GM12878 (cell line): ENCODE measurements at regions not wholly inside any gene's neighbourhood (a gene's known extent, or its start where the extent isn't known, plus 50 kb on each side); places are given as distances from the start of the nearest gene placed in this dataset.
A peak's percentile ranks its signal among the peaks of the same experiment; 100 is the strongest.

Experiments used
- CEBPB ChIP-seq, 2 experiments: fragments of 150-350 bp in 1 of 2; IDR thresholded peaks; 2 replicates each; pipeline ENCODE4 v1.6.1; 2012 to 2014; ENCODE audit warnings: low read depth in 2 of 2, low read length in 2 of 2, borderline replicate concordance in 1 of 2, inconsistent platforms in 1 of 2
- CHD2 ChIP-seq: IDR thresholded peaks from 2 replicates; pipeline ENCODE4 v1.6.1; 2011; ENCODE audit warnings: low read depth, low read length, improper control_type of control experiment, borderline replicate concordance
- CREM ChIP-seq: IDR thresholded peaks from 2 replicates; pipeline ENCODE4 v1.6.1; 2014; ENCODE audit warnings: antibody characterized with exemption, low read depth
- EZH2 ChIP-seq: IDR thresholded peaks from 2 replicates; pipeline ENCODE4 v1.6.1; 2012; ENCODE audit warnings: low read depth, mild to moderate bottlenecking, control low read depth, inconsistent platforms, low read length, borderline replicate concordance; ENCODE audit not compliant: control insufficient read depth
- MYB ChIP-seq: fragments of 150-350 bp; IDR thresholded peaks from 2 replicates; pipeline ENCODE4 v1.6.1; 2014; ENCODE audit warnings: mild to moderate bottlenecking, low read depth, low read length, borderline replicate concordance
- NFIC ChIP-seq: IDR thresholded peaks from 2 replicates; pipeline ENCODE4 v1.6.1; 2012; ENCODE audit warnings: low read depth, mild to moderate bottlenecking, inconsistent platforms, low read length, moderate library complexity
- POLR2A ChIP-seq: IDR thresholded peaks from 2 replicates; pipeline ENCODE4 v1.6.1; 2011; ENCODE audit warnings: low read depth, mild to moderate bottlenecking, low read length
- RFX5 ChIP-seq: IDR thresholded peaks from 2 replicates; pipeline ENCODE4 v1.6.1; 2011; ENCODE audit warnings: low read depth, low read length, improper control_type of control experiment
- ZZZ3 ChIP-seq: IDR thresholded peaks from 2 replicates; pipeline ENCODE4 v1.6.1; 2011; ENCODE audit warnings: low read depth; ENCODE audit not compliant: control insufficient read depth, insufficient read length
- TF ChIP-seq, protein P1 (sequence below), 3 experiments: IDR thresholded peaks in 2 of 3; conservative IDR thresholded peaks in 1 of 3; 2 replicates each; pipeline ENCODE4 v1.5.1; 2011; ENCODE audit warnings: low read depth in 3 of 3, low read length in 3 of 3, mild to moderate bottlenecking in 3 of 3, control low read depth in 2 of 3, moderate library complexity in 2 of 3, inconsistent platforms in 1 of 3, mixed read lengths in 1 of 3; ENCODE audit not compliant: control insufficient read depth in 2 of 3, insufficient read depth in 1 of 3; ENCODE audit errors: extremely low read depth in 1 of 3
- TF ChIP-seq, protein P2 (sequence below): IDR thresholded peaks from 2 replicates; pipeline ENCODE4 v1.6.1; 2012; ENCODE audit warnings: low read depth, low read length, improper control_type of control experiment
- TF ChIP-seq, protein P3 (sequence below): IDR thresholded peaks from 2 replicates; pipeline ENCODE4 v1.6.1; 2011; ENCODE audit warnings: low read depth, low read length, improper control_type of control experiment, borderline replicate concordance
- TF ChIP-seq, protein P4 (sequence below): fragments of 450-650 bp; formaldehyde crosslinking; IDR thresholded peaks from 2 replicates; pipeline ENCODE4 v1.4.0; 2020; ENCODE audit warnings: mild to moderate bottlenecking, moderate library complexity

DNA sequence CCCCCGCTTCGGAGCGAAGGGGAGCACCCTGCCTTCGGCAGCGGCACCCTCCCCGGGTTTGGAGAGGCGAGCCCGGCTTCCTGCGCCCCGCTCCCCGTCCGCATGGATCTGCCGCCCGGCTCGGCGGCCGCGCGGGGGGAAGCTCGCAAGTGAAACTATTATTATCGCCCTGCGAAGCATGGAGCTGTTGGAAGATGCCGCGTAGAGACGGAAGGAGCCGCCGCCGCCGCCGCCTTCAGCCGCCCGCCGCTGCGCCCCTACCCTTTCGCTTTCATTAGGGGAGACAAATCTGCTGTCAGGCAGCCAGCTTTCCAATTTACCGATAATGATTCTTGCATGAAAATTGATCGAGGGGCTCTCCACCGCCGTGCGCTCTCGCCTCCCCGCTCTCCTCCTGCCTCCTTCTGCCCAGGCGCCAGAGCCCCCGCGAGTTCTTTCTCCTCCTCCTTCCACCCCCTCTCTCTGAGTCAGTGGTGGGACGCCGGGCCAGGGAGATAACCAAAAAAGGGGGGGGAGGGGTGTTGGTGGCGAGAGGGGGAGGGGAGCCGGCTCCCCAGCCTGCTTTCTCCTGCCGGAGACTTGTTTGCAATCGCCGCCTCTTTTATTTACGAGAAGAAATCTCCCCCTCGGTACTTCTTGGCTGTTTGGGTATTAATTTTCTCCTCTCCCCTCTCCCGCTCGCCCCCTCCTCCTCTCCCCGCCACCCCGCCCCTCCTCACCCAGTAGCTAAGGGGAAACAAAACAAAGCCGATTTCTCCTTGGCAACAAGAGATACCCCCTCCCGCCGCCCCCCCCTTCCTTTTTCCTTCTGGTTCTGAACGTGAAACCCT, 58.0 kb upstream of the GSE1 start:
- TF ChIP-seq ZZZ3 = no peak
- TF ChIP-seq, protein P1, sequence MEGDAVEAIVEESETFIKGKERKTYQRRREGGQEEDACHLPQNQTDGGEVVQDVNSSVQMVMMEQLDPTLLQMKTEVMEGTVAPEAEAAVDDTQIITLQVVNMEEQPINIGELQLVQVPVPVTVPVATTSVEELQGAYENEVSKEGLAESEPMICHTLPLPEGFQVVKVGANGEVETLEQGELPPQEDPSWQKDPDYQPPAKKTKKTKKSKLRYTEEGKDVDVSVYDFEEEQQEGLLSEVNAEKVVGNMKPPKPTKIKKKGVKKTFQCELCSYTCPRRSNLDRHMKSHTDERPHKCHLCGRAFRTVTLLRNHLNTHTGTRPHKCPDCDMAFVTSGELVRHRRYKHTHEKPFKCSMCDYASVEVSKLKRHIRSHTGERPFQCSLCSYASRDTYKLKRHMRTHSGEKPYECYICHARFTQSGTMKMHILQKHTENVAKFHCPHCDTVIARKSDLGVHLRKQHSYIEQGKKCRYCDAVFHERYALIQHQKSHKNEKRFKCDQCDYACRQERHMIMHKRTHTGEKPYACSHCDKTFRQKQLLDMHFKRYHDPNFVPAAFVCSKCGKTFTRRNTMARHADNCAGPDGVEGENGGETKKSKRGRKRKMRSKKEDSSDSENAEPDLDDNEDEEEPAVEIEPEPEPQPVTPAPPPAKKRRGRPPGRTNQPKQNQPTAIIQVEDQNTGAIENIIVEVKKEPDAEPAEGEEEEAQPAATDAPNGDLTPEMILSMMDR (IDR thresholded peaks at IDR 0.05 in 2 of 3, conservative IDR thresholded peaks at IDR 0.05 in 1 of 3; ENCODE audit: control insufficient read depth in 2 of 3, extremely low read depth in 1 of 3, insufficient read depth in 1 of 3, low read depth in 3 of 3, low read length in 3 of 3) = no peak
- TF ChIP-seq RFX5 = no peak
- TF ChIP-seq, protein P2, sequence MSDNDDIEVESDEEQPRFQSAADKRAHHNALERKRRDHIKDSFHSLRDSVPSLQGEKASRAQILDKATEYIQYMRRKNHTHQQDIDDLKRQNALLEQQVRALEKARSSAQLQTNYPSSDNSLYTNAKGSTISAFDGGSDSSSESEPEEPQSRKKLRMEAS = no peak
- TF ChIP-seq, protein P3, sequence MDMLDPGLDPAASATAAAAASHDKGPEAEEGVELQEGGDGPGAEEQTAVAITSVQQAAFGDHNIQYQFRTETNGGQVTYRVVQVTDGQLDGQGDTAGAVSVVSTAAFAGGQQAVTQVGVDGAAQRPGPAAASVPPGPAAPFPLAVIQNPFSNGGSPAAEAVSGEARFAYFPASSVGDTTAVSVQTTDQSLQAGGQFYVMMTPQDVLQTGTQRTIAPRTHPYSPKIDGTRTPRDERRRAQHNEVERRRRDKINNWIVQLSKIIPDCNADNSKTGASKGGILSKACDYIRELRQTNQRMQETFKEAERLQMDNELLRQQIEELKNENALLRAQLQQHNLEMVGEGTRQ = no peak
- TF ChIP-seq CREM = no peak
- peak; percentile 46; the same call in 1 of the 2 replicates for TF ChIP-seq CHD2
- no peak for TF ChIP-seq EZH2
- no peak for TF ChIP-seq MYB
- TF ChIP-seq NFIC = no peak
- no peak for TF ChIP-seq CEBPB (IDR thresholded peaks at IDR 0.05; ENCODE audit: borderline replicate concordance in 1 of 2, low read depth in 2 of 2, low read length in 2 of 2)
- TF ChIP-seq POLR2A = peak; percentile 43; the same call in 1 of the 2 replicates
- TF ChIP-seq, protein P4, sequence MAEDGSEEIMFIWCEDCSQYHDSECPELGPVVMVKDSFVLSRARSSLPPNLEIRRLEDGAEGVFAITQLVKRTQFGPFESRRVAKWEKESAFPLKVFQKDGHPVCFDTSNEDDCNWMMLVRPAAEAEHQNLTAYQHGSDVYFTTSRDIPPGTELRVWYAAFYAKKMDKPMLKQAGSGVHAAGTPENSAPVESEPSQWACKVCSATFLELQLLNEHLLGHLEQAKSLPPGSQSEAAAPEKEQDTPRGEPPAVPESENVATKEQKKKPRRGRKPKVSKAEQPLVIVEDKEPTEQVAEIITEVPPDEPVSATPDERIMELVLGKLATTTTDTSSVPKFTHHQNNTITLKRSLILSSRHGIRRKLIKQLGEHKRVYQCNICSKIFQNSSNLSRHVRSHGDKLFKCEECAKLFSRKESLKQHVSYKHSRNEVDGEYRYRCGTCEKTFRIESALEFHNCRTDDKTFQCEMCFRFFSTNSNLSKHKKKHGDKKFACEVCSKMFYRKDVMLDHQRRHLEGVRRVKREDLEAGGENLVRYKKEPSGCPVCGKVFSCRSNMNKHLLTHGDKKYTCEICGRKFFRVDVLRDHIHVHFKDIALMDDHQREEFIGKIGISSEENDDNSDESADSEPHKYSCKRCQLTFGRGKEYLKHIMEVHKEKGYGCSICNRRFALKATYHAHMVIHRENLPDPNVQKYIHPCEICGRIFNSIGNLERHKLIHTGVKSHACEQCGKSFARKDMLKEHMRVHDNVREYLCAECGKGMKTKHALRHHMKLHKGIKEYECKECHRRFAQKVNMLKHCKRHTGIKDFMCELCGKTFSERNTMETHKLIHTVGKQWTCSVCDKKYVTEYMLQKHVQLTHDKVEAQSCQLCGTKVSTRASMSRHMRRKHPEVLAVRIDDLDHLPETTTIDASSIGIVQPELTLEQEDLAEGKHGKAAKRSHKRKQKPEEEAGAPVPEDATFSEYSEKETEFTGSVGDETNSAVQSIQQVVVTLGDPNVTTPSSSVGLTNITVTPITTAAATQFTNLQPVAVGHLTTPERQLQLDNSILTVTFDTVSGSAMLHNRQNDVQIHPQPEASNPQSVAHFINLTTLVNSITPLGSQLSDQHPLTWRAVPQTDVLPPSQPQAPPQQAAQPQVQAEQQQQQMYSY (CRISPR knock-in tag) = no peak
